GM12878 (cell line): ENCODE measurements at regions not wholly inside any gene's neighbourhood (a gene's known extent, or its start where the extent isn't known, plus 50 kb on each side); places are given as distances from the start of the nearest gene placed in this dataset.

Source experiments
- ATAC-seq: fragments of 200-7000 bp; cut with Tn5 transposase; 3 replicates; pipeline ENCODE4 v1.9.1; 2020; ENCODE audit warnings: mild to moderate bottlenecking, moderate library complexity
- BruUV-seq: library from RNA; stranded (reverse); fragments of 400-500 nt; replicated peaks from 2 replicates; lab custom pipeline; 2021; lab: Mats Ljungman, UMichigan
- CTCF ChIA-PET: fragments of 300-600 bp; sonication (Branson Sonifier 250); formaldehyde crosslinking; extraction: SDS; loops from one replicate; lab custom pipeline; 2021; ENCODE audit warnings: inconsistent platforms; lab: Yijun Ruan, JAX
- POLR2A ChIA-PET: fragments of 350-600 bp; formaldehyde crosslinking; extraction: SDS; loops from one replicate; lab custom pipeline; 2021; ENCODE audit warnings: inconsistent platforms; lab: Charles Lee
- RAD21 ChIA-PET: fragments of 300-600 bp; sonication (Branson Sonifier 250); formaldehyde crosslinking; loops from one replicate; lab custom pipeline; 2023; ENCODE audit warnings: antibody characterized with exemption; ENCODE audit not compliant: unreplicated experiment; lab: Charles Lee
- SMC1A ChIA-PET: fragments of 300-600 bp; sonication (Branson Sonifier 250); formaldehyde crosslinking; loops from one replicate; lab custom pipeline; 2023; ENCODE audit not compliant: unreplicated experiment, uncharacterized antibody; lab: Charles Lee
- DNase-seq: peaks from one replicate; pipeline ENCODE4 v3.0.0-alpha.2; 2011; ENCODE audit warnings: low read depth, low spot score
- FAIRE-seq: peaks from 3 replicates; lab custom pipeline; 2011; peaks lifted over from hg19 to GRCh38; lab: Jason Lieb, UNC
- H2AFZ ChIP-seq: 2 replicates; pipeline ENCODE4 v1.6.0; 2011; ENCODE audit warnings: low read depth, low read length, control low read depth; ENCODE audit not compliant: control insufficient read depth
- H3K27ac ChIP-seq: 2 replicates; pipeline ENCODE4 v1.5.1; 2011; ENCODE audit warnings: control low read depth; ENCODE audit not compliant: control insufficient read depth, insufficient read depth
- H3K27me3 ChIP-seq, 2 experiments: replicated peaks in 1 of 2; 2 replicates each; pipeline versions ENCODE4 v1.6.0 to v1.6.1; 2011; ENCODE audit warnings: low read length in 1 of 2; ENCODE audit not compliant: control insufficient read depth in 2 of 2, insufficient read depth in 2 of 2
- H3K36me3 ChIP-seq, 2 experiments: 2 replicates each; pipeline ENCODE4 v1.5.1; 2011; ENCODE audit warnings: low read length in 1 of 2; ENCODE audit not compliant: control insufficient read depth in 2 of 2, insufficient read depth in 2 of 2
- H3K4me1 ChIP-seq: 2 replicates; pipeline ENCODE4 v1.6.1; 2011; ENCODE audit warnings: mild to moderate bottlenecking, low read length, moderate library complexity, mixed read lengths; ENCODE audit not compliant: control insufficient read depth, insufficient read depth
- H3K4me2 ChIP-seq: 2 replicates; pipeline ENCODE4 v1.6.0; 2011; ENCODE audit warnings: control low read depth; ENCODE audit not compliant: control insufficient read depth, insufficient read depth
- H3K4me3 ChIP-seq: fragments of 200-600 bp; sonication (generic); 2 replicates; pipeline ENCODE4 v1.5.1; 2016
- H3K79me2 ChIP-seq: 2 replicates; pipeline ENCODE4 v1.6.0; 2011; ENCODE audit warnings: low read length; ENCODE audit not compliant: control insufficient read depth, insufficient read depth
- H3K9ac ChIP-seq: 2 replicates; pipeline ENCODE4 v1.8.0; 2011; ENCODE audit warnings: low read length, control low read depth, mixed read lengths; ENCODE audit not compliant: control insufficient read depth, insufficient read depth
- H3K9me3 ChIP-seq: replicated peaks from 3 replicates; pipeline ENCODE4 v1.5.1; 2011; ENCODE audit warnings: mild to moderate bottlenecking, low read length; ENCODE audit not compliant: control insufficient read depth, insufficient read depth
- H4K20me1 ChIP-seq: 2 replicates; pipeline ENCODE4 v1.6.0; 2011; ENCODE audit not compliant: control insufficient read depth, insufficient read depth
- ELK1 ChIP-seq: IDR thresholded peaks from 2 replicates; pipeline ENCODE4 v1.6.1; 2012; ENCODE audit warnings: low read depth, low read length, improper control_type of control experiment
- GATAD2B ChIP-seq: fragments of 450-650 bp; conservative IDR thresholded peaks from 2 replicates; pipeline ENCODE4 v1.6.1; 2017; ENCODE audit warnings: low read depth, mild to moderate bottlenecking, moderate library complexity
- HDAC2 ChIP-seq: fragments of 200-600 bp; sonication (generic); IDR thresholded peaks from 2 replicates; pipeline ENCODE4 v1.6.1; 2017
- KLF5 ChIP-seq: fragments of 450-650 bp; IDR thresholded peaks from 2 replicates; pipeline ENCODE4 v1.6.1; 2014; ENCODE audit warnings: mild to moderate bottlenecking; ENCODE audit not compliant: partially characterized antibody
- MYC ChIP-seq: IDR thresholded peaks from 2 replicates; pipeline ENCODE4 v1.6.1; 2011; ENCODE audit warnings: mild to moderate bottlenecking, low read length, moderate library complexity, inconsistent platforms; ENCODE audit not compliant: insufficient read depth, insufficient replicate concordance, insufficient read length, severe bottlenecking
- NR2C1 ChIP-seq: fragments of 450-650 bp; IDR thresholded peaks from 2 replicates; pipeline ENCODE4 v1.6.1; 2017; ENCODE audit warnings: antibody characterized with exemption, mild to moderate bottlenecking, moderate library complexity
- NR2C2 ChIP-seq: IDR thresholded peaks from 2 replicates; pipeline ENCODE4 v1.6.1; 2011; ENCODE audit warnings: borderline replicate concordance, low read depth; ENCODE audit not compliant: control insufficient read depth, insufficient read length
- PAX8 ChIP-seq: fragments of 450-650 bp; IDR thresholded peaks from 2 replicates; pipeline ENCODE4 v1.6.1; 2017; ENCODE audit warnings: mild to moderate bottlenecking, moderate library complexity
- RFX5 ChIP-seq: IDR thresholded peaks from 2 replicates; pipeline ENCODE4 v1.6.1; 2011; ENCODE audit warnings: low read depth, low read length, improper control_type of control experiment
- SIN3A ChIP-seq: IDR thresholded peaks from 2 replicates; pipeline ENCODE4 v1.6.1; 2012; ENCODE audit warnings: low read depth, low read length, improper control_type of control experiment
- SMAD1 ChIP-seq: fragments of 450-650 bp; IDR thresholded peaks from 2 replicates; pipeline ENCODE4 v1.6.1; 2018; ENCODE audit warnings: mild to moderate bottlenecking, low read depth; ENCODE audit not compliant: partially characterized antibody
- SUPT20H ChIP-seq: IDR thresholded peaks from 2 replicates; pipeline ENCODE4 v1.6.1; 2011; ENCODE audit warnings: low read depth, mild to moderate bottlenecking, low read length, moderate library complexity, borderline replicate concordance; ENCODE audit not compliant: control insufficient read depth
- TCF12 ChIP-seq: IDR thresholded peaks from 2 replicates; pipeline ENCODE4 v1.6.1; 2011; ENCODE audit warnings: low read depth, mild to moderate bottlenecking, low read length
- TCF7 ChIP-seq: IDR thresholded peaks from 2 replicates; pipeline ENCODE4 v1.6.1; 2014; ENCODE audit warnings: antibody characterized with exemption, borderline replicate concordance
- USF1 ChIP-seq: IDR thresholded peaks from 2 replicates; pipeline ENCODE4 v1.6.1; 2011; ENCODE audit warnings: borderline replicate concordance, low read depth, mild to moderate bottlenecking, moderate library complexity, mixed read lengths, low read length; ENCODE audit not compliant: insufficient read depth; ENCODE audit errors: extremely low read length
- WGBS: methylation state at CpG from one replicate; pipeline ENCODE4 v1.1.6; 2016; ENCODE audit warnings: low lambda C conversion rate; ENCODE audit not compliant: insufficient replicate concordance, insufficient coverage; ENCODE audit errors: missing lambda C conversion rate; 5-methylcytosine and 5-hydroxymethylcytosine counted together
- in situ Hi-C: fragments of 300-500 bp; cut with MboI; formaldehyde crosslinking; loops from 9 replicates; pipeline ENCODE4 v1.14.3; 2018; ENCODE audit warnings: mixed read lengths
- intact Hi-C: fragments of 100-400 bp; cut with micrococcal nuclease; formaldehyde crosslinking; loops from one replicate; pipeline ENCODE4 v1.14.2; 2022; ENCODE audit not compliant: unreplicated experiment
- TF ChIP-seq, protein P1 (sequence below): fragments of 450-650 bp; IDR thresholded peaks from 2 replicates; pipeline ENCODE4 v1.6.1; 2018; ENCODE audit warnings: mild to moderate bottlenecking, low read depth, moderate library complexity; ENCODE audit not compliant: partially characterized antibody

GRCh38 chr6:94088870-94089269 is 669.5 kb upstream of the EPHA7 start:
- H2AFZ ChIP-seq: no peak overlapping the region

GRCh38 chr6:94074764-94075163 is 655.4 kb upstream of the EPHA7 start:
- no peak for FAIRE-seq
- H2AFZ ChIP-seq: no peak overlapping the region
- ChIA-PET CTCF (no interaction called here), RAD21 (no interaction called here), POLR2A (no interaction called here), SMC1A (no interaction called here)
- intact Hi-C loops (no loop called here), in situ Hi-C loops (no loop called here)
- H3K27me3 ChIP-seq: no peaks in the 10 kb centered on the region
- no peak for ATAC-seq
- no peak for DNase-seq
- BruUV-seq: no TSS peak
- H3K4me2 ChIP-seq: no peak overlapping the region
- no peaks in the 10 kb centered on the region for H3K36me3 ChIP-seq
- WGBS: 0% methylated on average over 3 of the region's 3 CpGs
- no peak overlapping the region for H3K9ac ChIP-seq
- no peaks in the 10 kb centered on the region for H3K4me1 ChIP-seq
- H3K79me2 ChIP-seq: no peaks in the 10 kb centered on the region
- H3K4me3 ChIP-seq: no peak overlapping the region
- no peak overlapping the region for H3K27ac ChIP-seq
- no peaks in the 10 kb centered on the region for H3K9me3 ChIP-seq
- H4K20me1 ChIP-seq: no peaks in the 10 kb centered on the region
- TF ChIP-seq USF1 (no peak), MYC (no peak), NR2C2 (no peak), TCF12 (no peak), SIN3A (no peak), GATAD2B (no peak), KLF5 (no peak), HDAC2 (no peak), ELK1 (no peak), RFX5 (no peak), PAX8 (no peak), TCF7 (no peak)
- TF ChIP-seq, protein P1, sequence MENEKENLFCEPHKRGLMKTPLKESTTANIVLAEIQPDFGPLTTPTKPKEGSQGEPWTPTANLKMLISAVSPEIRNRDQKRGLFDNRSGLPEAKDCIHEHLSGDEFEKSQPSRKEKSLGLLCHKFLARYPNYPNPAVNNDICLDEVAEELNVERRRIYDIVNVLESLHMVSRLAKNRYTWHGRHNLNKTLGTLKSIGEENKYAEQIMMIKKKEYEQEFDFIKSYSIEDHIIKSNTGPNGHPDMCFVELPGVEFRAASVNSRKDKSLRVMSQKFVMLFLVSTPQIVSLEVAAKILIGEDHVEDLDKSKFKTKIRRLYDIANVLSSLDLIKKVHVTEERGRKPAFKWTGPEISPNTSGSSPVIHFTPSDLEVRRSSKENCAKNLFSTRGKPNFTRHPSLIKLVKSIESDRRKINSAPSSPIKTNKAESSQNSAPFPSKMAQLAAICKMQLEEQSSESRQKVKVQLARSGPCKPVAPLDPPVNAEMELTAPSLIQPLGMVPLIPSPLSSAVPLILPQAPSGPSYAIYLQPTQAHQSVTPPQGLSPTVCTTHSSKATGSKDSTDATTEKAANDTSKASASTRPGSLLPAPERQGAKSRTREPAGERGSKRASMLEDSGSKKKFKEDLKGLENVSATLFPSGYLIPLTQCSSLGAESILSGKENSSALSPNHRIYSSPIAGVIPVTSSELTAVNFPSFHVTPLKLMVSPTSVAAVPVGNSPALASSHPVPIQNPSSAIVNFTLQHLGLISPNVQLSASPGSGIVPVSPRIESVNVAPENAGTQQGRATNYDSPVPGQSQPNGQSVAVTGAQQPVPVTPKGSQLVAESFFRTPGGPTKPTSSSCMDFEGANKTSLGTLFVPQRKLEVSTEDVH: no peak

More at GRCh38 chr6:94088870-94089269, 669.5 kb upstream of the EPHA7 start:
- Histone ChIP-seq H3K36me3 (no peaks in the 10 kb centered on the region), H4K20me1 (no peaks in the 10 kb centered on the region), H3K27ac (no peak overlapping the region), H3K4me1 (no peaks in the 10 kb centered on the region), H3K27me3 (no peaks in the 10 kb centered on the region), H3K4me3 (no peak overlapping the region), H3K79me2 (no peaks in the 10 kb centered on the region), H3K4me2 (no peak overlapping the region), H3K9ac (no peak overlapping the region), H3K9me3 (no peaks in the 10 kb centered on the region)
- CTCF ChIA-PET: no interaction called here
- DNase-seq: no peak
- ATAC-seq: no peak
- SMC1A ChIA-PET: no interaction called here
- in situ Hi-C loops (no loop called here), intact Hi-C loops (loop anchor here (1.0 kb wide), 1 partner anchor 9 kb away; no protein-coding TSS in a partner anchor)
- BruUV-seq: no TSS peak
- POLR2A ChIA-PET: no interaction called here
- TF ChIP-seq NR2C1: no peak
- TF ChIP-seq SUPT20H: no peak
- no peak for TF ChIP-seq MYC
- no peak for TF ChIP-seq SMAD1
- RAD21 ChIA-PET: no interaction called here
- FAIRE-seq: no peak
